Aorta (tissue), 5 donors: ENCODE measurements at regions not wholly inside any gene's neighbourhood (a gene's known extent, or its start where the extent isn't known, plus 50 kb on each side); places are given as distances from the start of the nearest gene placed in this dataset.

Experiments
- ATAC-seq: fragments of 200-7000 bp; cut with Tn5 transposase; one replicate; pipeline ENCODE4 v1.9.1; 2022; ENCODE audit warnings: moderate library complexity; ENCODE audit not compliant: low FRiP score
- DNase-seq, 2 donors: peaks; one replicate each; pipeline ENCODE4 v3.0.0-alpha.2; 2020
- H3K27ac ChIP-seq, 2 donors: one replicate each; pipeline ENCODE4 v1.5.1; 2013; ENCODE audit warnings: low read length in 2 of 2, mild to moderate bottlenecking in 2 of 2, moderate library complexity in 2 of 2, control low read depth in 1 of 2, inconsistent platforms in 1 of 2, low read depth in 1 of 2
- H3K27me3 ChIP-seq, 2 donors: one replicate each; pipeline ENCODE4 v1.6.1; 2013; ENCODE audit warnings: control low read depth in 1 of 2, low read length in 1 of 2, mild to moderate bottlenecking in 1 of 2, moderate library complexity in 1 of 2; ENCODE audit not compliant: insufficient read depth in 2 of 2, control insufficient read depth in 1 of 2
- H3K36me3 ChIP-seq, 2 donors: one replicate each; pipeline ENCODE4 v1.6.1; 2013; ENCODE audit warnings: control low read depth in 1 of 2, low read length in 1 of 2, mild to moderate bottlenecking in 1 of 2; ENCODE audit not compliant: insufficient read depth in 2 of 2, control insufficient read depth in 1 of 2
- H3K4me1 ChIP-seq, 2 donors: one replicate each; pipeline ENCODE4 v1.6.1; 2013; ENCODE audit warnings: low read length in 2 of 2, control low read depth in 1 of 2, mild to moderate bottlenecking in 1 of 2, moderate library complexity in 1 of 2; ENCODE audit not compliant: insufficient read depth in 2 of 2, control insufficient read depth in 1 of 2
- H3K4me3 ChIP-seq, 2 donors: one replicate each; pipeline ENCODE4 v1.5.1; 2013; ENCODE audit warnings: low read length in 2 of 2, control low read depth in 1 of 2, mild to moderate bottlenecking in 1 of 2
- H3K9me3 ChIP-seq: one replicate; pipeline ENCODE4 v1.6.1; 2013; ENCODE audit warnings: mild to moderate bottlenecking, low read length; ENCODE audit not compliant: control insufficient read depth
- WGBS, 2 donors: extraction: QIAGEN DNeasy Blood & Tissue Kit; methylation state at CpG; one replicate each; pipeline ENCODE4 v1.1.7; 2013; 5-methylcytosine and 5-hydroxymethylcytosine counted together
- intact Hi-C, 2 donors: fragments of 100-400 bp; cut with DNase I; formaldehyde crosslinking; loops; one replicate each; pipeline versions ENCODE4 v1.14.2 to v1.15.0; 2022
- donor health status: healthy with polysubstance abuse.
- donor health status: Bipolar disorder and iron deficiency.
- donor health status: DM: no; HTN: no; CAD: no.
- donor health status: DM: no; HTN: no; CAD: no.
- donor health status: DM: yes; HTN: yes; CAD: no.

- Histone ChIP-seq H3K9me3 (no peaks in the 10 kb centered on the region), H3K27me3 (no peaks in the 10 kb centered on the region), H3K4me3 (no peak overlapping the region), H3K36me3 (no peaks in the 10 kb centered on the region), H3K4me1 (no peaks in the 10 kb centered on the region), H3K27ac (no peak overlapping the region)
- DNase-seq = no peak
- intact Hi-C loops = no loop called here
- 39 to 53% methylated on average over 3 to 5 of the region's 6 CpGs for WGBS, 2 donors
- ATAC-seq = no peak
Measured at GRCh38 chr1:71273334-71273733, 192.5 kb upstream of the ZRANB2 start.

DNA sequence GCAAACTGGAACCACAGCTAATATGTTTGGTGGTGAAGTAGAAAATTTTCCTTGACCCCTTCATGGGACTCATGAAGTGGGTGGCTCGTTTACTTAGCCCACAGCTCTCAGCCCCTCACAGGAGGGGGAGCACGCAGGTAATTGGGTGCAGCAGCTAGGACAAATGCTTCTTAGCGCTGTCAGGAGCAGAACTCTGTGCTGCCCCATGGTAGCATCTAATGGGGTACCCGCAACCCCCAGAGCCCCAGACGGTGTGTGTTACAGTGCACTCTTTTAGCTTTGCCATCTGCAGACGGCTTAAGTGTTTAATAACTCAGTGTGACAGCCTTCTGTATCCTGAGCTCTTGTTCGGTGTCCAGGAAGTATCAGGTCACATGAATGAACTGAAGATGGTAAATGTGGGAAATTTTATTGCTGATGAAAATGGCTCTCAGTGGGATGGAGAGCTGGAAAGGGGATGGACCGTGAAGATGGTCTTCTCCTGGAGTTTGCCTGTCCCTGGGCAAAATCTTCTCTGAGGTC is 189.6 kb upstream of the ZRANB2 start:
- DNase-seq = no peak
- H3K27ac ChIP-seq = no peak overlapping the region
- ATAC-seq = no peak
- no peaks in the 10 kb centered on the region for H3K9me3 ChIP-seq
- WGBS, 2 donors = 69 to 70% methylated on average over 8 of the region's 8 CpGs
- intact Hi-C loops = no loop called here
- H3K27me3 ChIP-seq = no peaks in the 10 kb centered on the region
- no peaks in the 10 kb centered on the region for H3K36me3 ChIP-seq
- no peak overlapping the region for H3K4me3 ChIP-seq
- no peaks in the 10 kb centered on the region for H3K4me1 ChIP-seq

DNA sequence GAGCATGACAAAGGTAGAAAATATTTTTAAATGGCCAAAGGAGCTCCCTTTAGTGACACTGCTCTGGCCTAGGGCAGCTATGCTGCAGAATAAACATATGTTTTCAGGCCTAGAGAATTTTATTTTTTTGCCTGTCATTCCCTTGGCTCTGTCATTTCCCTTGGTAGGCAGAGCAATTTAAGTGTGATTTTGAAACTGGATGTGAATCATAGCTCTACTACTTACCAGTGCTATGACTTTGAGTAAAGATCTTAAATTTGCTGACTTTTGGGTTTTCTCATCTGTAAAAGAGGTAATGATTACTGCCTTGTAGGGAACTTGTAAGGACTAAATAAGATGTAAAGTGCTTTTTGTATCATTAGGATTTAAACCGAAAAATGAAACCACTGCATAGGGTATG is 189.0 kb upstream of the ZRANB2 start:
- WGBS, 2 donors = 94 to 95% methylated on average over 1 of the region's 1 CpG

DNA sequence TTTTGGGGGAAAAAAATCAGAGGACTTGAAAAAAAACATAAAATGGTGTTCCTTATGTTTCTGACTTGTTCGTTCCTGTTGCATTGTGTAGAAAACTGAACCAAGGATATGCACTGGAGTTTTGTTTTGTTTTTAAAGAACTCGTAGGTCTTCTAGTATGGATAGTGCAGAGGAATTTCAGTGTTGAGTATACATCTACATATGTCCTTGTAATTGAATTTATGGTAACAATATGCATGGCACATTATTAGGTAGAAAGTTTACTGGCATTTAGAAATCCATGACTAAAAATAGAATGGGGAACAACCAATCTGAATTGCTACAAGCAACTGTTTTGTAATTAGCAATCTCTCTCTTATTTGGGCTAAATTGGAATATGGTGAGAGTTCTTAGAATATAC is 188.3 kb upstream of the ZRANB2 start:
- no peak for DNase-seq
- no peaks in the 10 kb centered on the region for H3K4me1 ChIP-seq
- no peaks in the 10 kb centered on the region for H3K27me3 ChIP-seq
- no peak overlapping the region for H3K4me3 ChIP-seq
- no peak overlapping the region for H3K27ac ChIP-seq
- no peak for ATAC-seq
- intact Hi-C loops = no loop called here
- H3K9me3 ChIP-seq = no peaks in the 10 kb centered on the region
- WGBS, 2 donors = 71 to 78% methylated on average over 2 of the region's 2 CpGs
- no peaks in the 10 kb centered on the region for H3K36me3 ChIP-seq

More for the DNA sequence above, 189.0 kb upstream of the ZRANB2 start:
- Histone ChIP-seq H3K9me3 (no peaks in the 10 kb centered on the region), H3K36me3 (no peaks in the 10 kb centered on the region), H3K27ac (no peak overlapping the region), H3K4me3 (no peak overlapping the region), H3K27me3 (no peaks in the 10 kb centered on the region), H3K4me1 (no peaks in the 10 kb centered on the region)
- no peak for ATAC-seq
- DNase-seq = no peak
- intact Hi-C loops = no loop called here

GRCh38 chr1:71267220-71267619 is 186.4 kb upstream of the ZRANB2 start:
- no peak for DNase-seq
- H3K27ac ChIP-seq = no peak overlapping the region
- no peaks in the 10 kb centered on the region for H3K27me3 ChIP-seq
- H3K9me3 ChIP-seq = no peaks in the 10 kb centered on the region
- H3K36me3 ChIP-seq = no peaks in the 10 kb centered on the region
- no peak overlapping the region for H3K4me3 ChIP-seq
- no peaks in the 10 kb centered on the region for H3K4me1 ChIP-seq
- no peak for ATAC-seq
- intact Hi-C loops = no loop called here

DNA sequence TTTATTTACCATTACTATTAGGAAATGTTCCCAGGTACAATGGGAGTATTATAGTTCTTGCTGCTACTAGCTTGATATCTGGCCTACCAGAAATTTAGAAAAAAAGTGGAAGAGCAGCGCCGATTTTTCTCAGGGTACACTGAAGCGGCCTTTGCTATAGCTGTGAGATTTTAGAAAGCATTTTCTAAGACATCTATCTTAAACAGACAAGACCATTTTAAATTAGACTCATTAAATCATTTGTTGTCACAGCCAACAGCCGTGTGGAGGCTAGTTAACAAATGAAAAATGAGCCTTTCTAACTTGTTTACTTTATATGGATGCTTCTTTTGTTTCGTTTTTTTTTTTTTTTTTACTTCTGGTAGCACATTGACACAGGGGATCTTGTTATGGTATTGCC is 183.2 kb upstream of the ZRANB2 start:
- ATAC-seq (no peak), DNase-seq (no peak)
- no peaks in the 10 kb centered on the region for H3K27me3 ChIP-seq
- H3K4me3 ChIP-seq = no peak overlapping the region
- intact Hi-C loops = no loop called here
- no peaks in the 10 kb centered on the region for H3K9me3 ChIP-seq
- H3K4me1 ChIP-seq = no peaks in the 10 kb centered on the region
- WGBS, 2 donors = 66 to 72% methylated on average over 5 of the region's 5 CpGs
- H3K27ac ChIP-seq = no peak overlapping the region
- H3K36me3 ChIP-seq = no peaks in the 10 kb centered on the region

- intact Hi-C loops = no loop called here
- ATAC-seq = no peak
- no peaks in the 10 kb centered on the region for H3K4me1 ChIP-seq
- DNase-seq = no peak
- no peak overlapping the region for H3K27ac ChIP-seq
- no peaks in the 10 kb centered on the region for H3K36me3 ChIP-seq
- no peak overlapping the region for H3K4me3 ChIP-seq
- WGBS, 2 donors = 58 to 65% methylated on average over 7 of the region's 7 CpGs
- H3K9me3 ChIP-seq = no peaks in the 10 kb centered on the region
- no peaks in the 10 kb centered on the region for H3K27me3 ChIP-seq
Measured at GRCh38 chr1:71262970-71263369, 182.1 kb upstream of the ZRANB2 start.

GRCh38 chr1:71252900-71253299 is 172.1 kb upstream of the ZRANB2 start:
- ATAC-seq (no peak), DNase-seq (no peak)
- Histone ChIP-seq H3K36me3 (no peaks in the 10 kb centered on the region), H3K9me3 (no peaks in the 10 kb centered on the region), H3K4me1 (no peaks in the 10 kb centered on the region), H3K27me3 (no peaks in the 10 kb centered on the region), H3K4me3 (no peak overlapping the region), H3K27ac (no peak overlapping the region)
- intact Hi-C loops = no loop called here
- 61 to 68% methylated on average over 3 of the region's 3 CpGs for WGBS, 2 donors

DNA sequence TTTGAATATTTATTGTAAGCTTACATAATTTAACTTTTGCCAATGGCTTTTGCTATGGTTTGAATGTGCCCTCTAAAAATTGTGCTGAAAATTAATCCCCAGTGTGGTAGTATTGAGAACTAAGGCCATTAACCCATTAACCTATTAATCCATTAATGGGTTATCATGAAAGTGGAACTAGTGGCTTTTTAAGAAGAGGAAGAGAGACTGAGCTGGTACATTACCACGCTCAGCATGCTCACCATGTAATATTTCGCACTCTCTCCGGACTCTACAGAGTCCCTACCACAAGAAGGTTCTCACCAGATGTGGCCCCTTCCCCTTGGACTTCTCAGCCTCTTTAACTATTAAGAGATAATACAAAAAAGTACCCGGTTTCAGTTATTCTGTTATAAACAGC is 164.4 kb upstream of the ZRANB2 start:
- intact Hi-C loops = no loop called here
- ATAC-seq (no peak), DNase-seq (no peak)
- no peaks in the 10 kb centered on the region for H3K27me3 ChIP-seq
- no peak overlapping the region for H3K4me3 ChIP-seq
- no peak overlapping the region for H3K27ac ChIP-seq
- H3K36me3 ChIP-seq = no peaks in the 10 kb centered on the region
- 89 to 95% methylated on average over 4 of the region's 4 CpGs for WGBS, 2 donors
- H3K9me3 ChIP-seq = no peaks in the 10 kb centered on the region
- H3K4me1 ChIP-seq = no peaks in the 10 kb centered on the region
